HG02885 (cell line): ENCODE measurements at regions not wholly inside any gene's neighbourhood (a gene's known extent, or its start where the extent isn't known, plus 50 kb on each side); places are given as distances from the start of the nearest gene placed in this dataset.
"Not testable (repeated sequence)": the region's sequence is repeated elsewhere in the genome, so short reads cannot be mapped to it uniquely, and the experiment has no call there.

Source experiments
- ATAC-seq: cut with Tn5 transposase; IDR thresholded peaks from one replicate; pipeline ENCODE4 v1.9.1; 2021; ENCODE audit warnings: mild to moderate bottlenecking; ENCODE audit not compliant: unreplicated experiment, poor library complexity

- ATAC-seq, result not testable (repeated sequence)
Measured at GRCh38 chr3:75840160-75840559, 54.8 kb upstream of the ZNF717 start.

DNA sequence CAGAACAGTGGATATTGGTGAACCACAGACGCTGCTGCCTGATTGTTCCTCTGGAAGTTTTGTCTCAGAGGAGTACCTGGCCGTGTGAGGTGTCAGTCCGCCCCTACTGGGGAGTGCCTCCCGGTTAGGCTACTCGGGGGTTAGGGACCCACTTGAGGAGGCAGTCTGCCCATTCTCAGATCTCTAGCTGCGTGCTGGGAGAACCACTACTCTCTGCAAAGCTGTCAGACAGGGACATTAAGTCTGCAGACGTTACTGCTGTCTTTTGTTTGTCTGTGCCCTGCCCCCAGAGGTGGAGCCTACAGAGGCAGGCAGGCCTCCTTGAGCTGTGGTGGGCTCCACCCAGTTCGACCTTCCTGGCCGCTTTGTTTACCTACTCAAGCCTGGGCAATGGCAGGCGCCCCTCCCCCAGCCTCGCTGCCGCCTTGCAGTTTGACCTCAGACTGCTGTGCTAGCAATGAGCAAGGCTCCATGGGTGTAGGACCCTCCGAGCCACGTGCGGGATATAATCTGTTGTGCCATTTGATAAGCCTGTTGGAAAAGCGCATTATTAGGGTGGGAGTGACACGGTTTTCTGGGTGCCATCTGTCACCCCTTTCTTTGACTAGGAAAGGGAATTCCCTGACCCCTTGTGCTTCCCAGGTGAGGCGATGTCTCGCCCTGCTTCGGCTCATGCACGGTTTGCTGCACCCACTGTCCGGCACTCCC is 65.1 kb upstream of the ZNF717 start:
- not testable (repeated sequence) for ATAC-seq

DNA sequence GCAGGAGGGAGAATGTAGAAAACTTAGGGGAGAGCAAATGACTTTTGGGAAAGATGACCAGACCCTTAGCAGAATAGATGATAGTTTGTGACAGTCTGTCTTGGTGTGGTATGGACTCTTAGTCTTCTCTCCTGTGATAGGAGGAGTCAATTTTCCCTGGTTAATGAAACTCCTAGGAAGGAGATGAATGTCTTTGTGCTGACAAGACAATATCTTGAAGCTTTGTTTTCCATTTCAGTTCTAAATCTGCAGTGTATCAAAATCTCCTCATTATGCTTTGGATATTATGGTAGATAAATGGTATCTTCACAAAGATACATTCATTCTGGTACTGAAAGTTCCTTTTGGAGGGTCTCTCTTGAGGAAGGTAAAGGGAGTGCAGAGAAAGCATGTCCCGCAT is 77.8 kb upstream of the ZNF717 start:
- no peak for ATAC-seq

- no peak for ATAC-seq
Measured at GRCh38 chr3:75863878-75864277, 78.5 kb upstream of the ZNF717 start.

- ATAC-seq, result not testable (repeated sequence)
Measured at GRCh38 chr3:75883719-75884118, 98.4 kb upstream of the ZNF717 start.

DNA sequence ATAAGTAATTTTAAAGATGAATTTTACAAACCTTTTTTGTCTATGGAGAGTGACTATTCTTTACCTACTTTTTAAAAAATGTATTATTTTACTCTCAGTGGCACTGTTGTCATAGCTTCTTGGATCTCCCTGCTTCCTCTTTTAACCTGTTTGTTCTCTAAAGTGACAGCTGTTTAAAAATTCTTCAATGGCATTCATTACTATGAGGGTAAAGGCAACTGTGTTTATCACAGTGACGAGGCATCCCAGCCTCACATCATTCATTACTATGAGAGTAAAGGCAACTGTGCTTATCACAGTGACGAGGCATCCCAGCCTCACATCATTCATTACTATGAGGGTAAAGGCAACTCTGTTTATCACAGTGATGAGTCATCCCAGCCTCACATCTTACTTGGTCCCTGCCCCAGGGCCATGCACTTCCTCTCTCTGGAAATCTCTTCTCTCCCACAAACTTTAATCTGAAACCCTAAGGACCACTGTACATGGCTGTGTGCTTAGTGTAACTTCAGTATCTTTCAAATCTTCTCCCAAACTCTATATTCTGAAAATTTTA is 101.7 kb upstream of the ZNF717 start:
- no peak for ATAC-seq

DNA sequence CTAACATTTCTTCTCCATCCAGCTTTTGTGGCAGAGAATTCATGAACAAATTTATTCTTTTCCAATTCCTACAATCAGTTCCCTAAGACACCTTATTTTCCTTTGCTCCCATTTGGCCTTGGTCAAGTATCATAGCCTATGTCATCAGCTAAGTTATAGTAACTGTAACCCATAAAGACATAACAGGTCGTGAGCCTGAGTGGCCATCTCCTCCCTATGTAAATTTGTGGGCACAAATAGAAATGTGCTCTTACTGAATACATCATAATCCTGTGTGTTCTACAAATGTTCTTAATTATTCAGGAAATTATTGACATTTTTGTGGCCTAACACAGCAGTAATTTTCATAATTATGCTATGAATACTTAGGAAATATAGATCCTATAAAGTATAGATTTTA is 108.9 kb upstream of the ZNF717 start:
- no peak for ATAC-seq

DNA sequence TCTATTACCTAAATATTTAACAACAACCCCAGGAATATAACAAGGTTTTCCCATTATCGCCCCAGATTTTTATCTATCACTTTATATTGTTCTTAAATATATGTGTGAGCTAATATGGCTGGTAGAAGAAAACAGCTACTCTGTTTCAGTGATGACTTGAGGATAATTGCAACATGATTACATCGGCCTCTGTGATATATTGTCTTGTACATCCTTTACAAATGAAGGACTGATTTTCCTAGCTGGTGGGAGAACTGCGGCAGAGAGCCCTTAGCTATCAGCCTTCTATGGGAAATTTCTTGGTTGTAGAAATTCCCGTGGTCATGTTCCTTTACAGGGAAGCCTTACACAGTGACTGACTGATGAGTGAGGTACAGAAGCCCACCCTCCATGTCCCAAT is 110.9 kb upstream of the ZNF717 start:
- ATAC-seq, result no peak

GRCh38 chr3:75901446-75901845 is 116.1 kb upstream of the ZNF717 start:
- not testable (repeated sequence) for ATAC-seq

DNA sequence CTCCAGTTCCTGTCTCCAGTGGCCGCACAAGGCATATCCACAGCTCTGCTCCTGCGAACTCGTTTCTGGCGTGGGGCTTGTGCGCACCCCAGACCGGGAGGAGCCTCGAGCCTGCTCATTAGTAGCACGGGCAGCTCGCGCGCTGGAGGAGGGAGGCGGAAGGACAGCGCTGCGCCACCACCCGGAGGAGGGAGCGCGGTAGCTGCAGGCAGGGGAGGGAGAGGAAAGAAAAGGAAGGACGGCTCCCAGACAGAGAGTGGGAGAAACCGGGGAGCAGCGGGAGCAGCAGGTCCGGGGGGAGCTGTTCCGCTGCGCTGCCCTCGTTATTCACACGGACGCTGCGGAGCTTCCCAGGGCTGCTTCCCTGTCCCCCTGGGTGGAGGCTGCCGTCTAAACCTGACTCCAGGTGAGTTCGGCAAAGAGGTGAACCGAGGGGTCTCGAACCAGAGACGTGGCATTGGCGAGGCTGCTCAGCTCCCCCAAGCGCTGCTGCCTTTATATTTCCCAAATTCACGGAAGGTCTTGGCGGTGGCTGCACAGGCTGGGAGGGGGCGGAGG is 121.3 kb upstream of the ZNF717 start:
- no peak for ATAC-seq

- ATAC-seq, result no peak
Measured at GRCh38 chr3:75913800-75914350, 128.5 kb upstream of the ZNF717 start.

DNA sequence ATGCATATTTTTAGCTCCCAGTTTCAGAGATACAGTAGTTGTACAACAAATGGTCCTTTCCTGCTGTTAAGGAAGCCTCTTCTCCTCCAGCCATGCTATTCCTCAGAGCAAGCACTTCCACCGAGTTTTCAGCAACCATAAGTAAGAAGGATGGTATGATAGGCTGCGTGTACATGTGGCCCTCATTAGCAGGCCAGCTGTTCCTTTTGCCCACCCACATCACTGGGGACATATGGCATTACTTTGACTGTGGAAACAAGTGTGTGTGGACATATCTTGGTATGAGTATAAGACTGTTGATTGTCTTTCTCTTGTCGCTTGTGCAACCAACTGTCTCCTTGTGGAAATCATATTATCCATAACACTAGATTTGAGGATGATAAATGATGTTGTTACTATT is 129.4 kb upstream of the ZNF717 start:
- not testable (repeated sequence) for ATAC-seq

DNA sequence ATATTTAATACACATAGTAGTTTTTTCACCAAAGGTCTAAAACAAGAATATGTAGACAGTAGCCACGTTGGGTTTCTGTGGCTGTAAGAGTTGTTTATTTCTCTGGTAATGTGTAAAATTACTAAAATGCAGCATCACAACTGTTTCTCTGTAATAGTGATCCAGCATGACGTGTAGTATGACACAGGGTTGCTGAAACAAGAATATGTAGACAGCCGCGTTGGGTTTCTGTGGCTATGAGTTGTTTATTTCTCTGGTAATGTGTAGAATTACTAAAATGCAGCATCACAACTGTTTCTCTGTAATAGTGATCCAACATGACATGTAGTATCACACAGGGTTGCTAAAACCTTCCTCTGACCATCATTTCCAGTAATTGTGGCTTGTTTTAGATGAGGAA is 153.6 kb upstream of the ZNF717 start:
- ATAC-seq, result no peak

DNA sequence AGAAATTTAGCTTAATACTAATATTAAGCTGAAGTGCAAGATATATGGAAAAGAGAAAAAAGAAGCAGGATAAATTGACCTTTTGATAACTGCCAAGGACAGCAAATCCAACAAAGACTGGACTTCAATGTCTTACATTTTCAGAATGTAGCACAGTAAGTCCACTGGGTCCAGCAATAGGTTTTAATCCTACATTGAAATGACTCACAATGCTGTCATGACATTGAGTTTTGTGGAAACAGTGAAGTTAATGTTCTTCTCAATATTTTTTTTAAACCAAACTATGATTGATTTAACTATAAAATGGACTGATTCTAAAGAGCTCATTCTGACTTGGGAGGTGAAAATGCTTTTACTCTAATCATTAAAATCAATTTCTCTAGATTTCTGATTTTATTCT is 166.6 kb upstream of the ZNF717 start:
- ATAC-seq, result no peak

GRCh38 chr3:75960031-75960430 is 174.7 kb upstream of the ZNF717 start:
- ATAC-seq, result not testable (repeated sequence)

GRCh38 chr3:75962054-75962453 is 176.7 kb upstream of the ZNF717 start:
- ATAC-seq, result not testable (repeated sequence)

GRCh38 chr3:75967071-75967470 is 181.7 kb upstream of the ZNF717 start:
- ATAC-seq, result no peak

GRCh38 chr3:75978686-75979085 is 193.3 kb upstream of the ZNF717 start:
- ATAC-seq, result no peak

DNA sequence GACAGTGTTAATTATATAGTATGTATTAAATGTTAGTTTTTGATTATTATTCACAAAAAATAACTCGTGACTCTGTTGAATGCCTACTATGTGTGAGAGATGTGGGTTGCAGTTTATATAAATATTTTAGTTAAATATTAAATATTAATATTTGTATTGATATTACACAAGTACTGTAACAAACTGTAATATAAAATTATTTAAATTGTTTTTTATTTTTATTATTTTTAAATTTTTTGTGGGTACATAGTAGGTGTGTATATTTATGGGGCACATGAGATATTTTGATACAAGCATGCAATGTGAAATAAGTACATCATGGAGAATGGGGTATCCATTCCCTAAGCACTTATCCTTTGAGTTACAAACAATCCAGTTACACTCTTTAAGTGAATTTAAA is 196.1 kb upstream of the ZNF717 start:
- ATAC-seq, result no peak

DNA sequence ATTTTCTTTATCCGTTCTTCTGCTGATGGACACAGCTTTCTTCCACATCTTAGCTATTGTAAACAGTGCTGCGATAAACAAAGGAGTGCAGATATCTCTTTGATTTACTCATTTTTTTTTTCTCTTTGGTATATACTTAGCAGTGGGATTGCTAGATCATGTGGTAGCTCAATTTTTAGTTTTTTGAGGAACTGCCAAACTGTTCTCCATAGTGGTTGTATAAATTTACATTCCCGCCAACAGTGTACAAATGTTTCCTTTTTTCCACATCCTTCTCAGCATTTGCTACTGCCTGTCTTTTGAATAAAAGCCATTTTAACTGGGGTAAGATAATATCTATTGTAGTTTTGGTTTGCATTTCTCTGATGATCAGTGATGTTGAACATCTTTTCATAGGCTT is 196.8 kb upstream of the ZNF717 start:
- no peak for ATAC-seq

DNA sequence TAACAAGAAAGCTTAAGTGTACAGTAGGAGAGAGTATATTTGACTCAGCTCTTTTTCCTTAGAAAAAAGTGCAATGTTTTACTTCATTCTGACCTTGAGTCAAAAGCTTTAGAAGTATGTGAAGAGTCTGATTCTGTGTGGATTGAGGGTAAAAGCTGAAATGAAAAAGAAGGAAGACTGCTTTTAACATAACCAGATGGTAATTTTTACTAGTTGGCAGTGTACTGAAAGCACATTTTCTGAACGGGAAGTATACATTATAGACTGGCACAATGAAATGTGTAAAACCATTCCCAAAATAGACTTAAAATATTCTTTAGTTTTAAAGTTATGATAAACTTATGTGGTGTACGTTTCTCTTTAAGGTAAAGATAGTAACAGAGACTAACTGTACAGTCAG is 197.8 kb upstream of the ZNF717 start:
- ATAC-seq, result no peak
